HCT116 (cell line): ENCODE measurements at regions not wholly inside any gene's neighbourhood (a gene's known extent, or its start where the extent isn't known, plus 50 kb on each side); places are given as distances from the start of the nearest gene placed in this dataset.
A peak's percentile ranks its signal among the peaks of the same experiment; 100 is the strongest.

Source experiments
- ATF3 ChIP-seq: IDR thresholded peaks from 2 replicates; pipeline ENCODE4 v1.6.1; 2012
- CEBPB ChIP-seq: IDR thresholded peaks from 2 replicates; pipeline ENCODE4 v1.6.1; 2012; ENCODE audit warnings: low read depth
- CTCF ChIP-seq, 3 experiments: fragments of 200-600 bp in 1 of 3; sonication (generic) in 1 of 3; IDR thresholded peaks in 2 of 3; conservative IDR thresholded peaks in 1 of 3; 2 replicates each; pipeline ENCODE4 v1.5.1; 2012 to 2017; ENCODE audit warnings: low read depth in 2 of 3, low read length in 2 of 3, antibody characterized with exemption in 1 of 3, borderline replicate concordance in 1 of 3, control low read depth in 1 of 3, mild to moderate bottlenecking in 1 of 3, mixed read lengths in 1 of 3, mixed run types in 1 of 3, moderate library complexity in 1 of 3; ENCODE audit not compliant: insufficient read depth in 1 of 3
- ELF1 ChIP-seq: IDR thresholded peaks from 2 replicates; pipeline ENCODE4 v1.6.1; 2012; ENCODE audit warnings: low read depth, borderline replicate concordance
- EZH2phosphoT487 ChIP-seq: fragments of 200-600 bp; IDR thresholded peaks from 2 replicates; pipeline ENCODE4 v1.6.1; 2018; ENCODE audit warnings: antibody characterized with exemption, borderline replicate concordance
- MAX ChIP-seq: IDR thresholded peaks from 2 replicates; pipeline ENCODE4 v1.6.1; 2012
- POLR2A ChIP-seq: IDR thresholded peaks from 2 replicates; pipeline ENCODE4 v1.7.0; 2011; ENCODE audit warnings: borderline replicate concordance; ENCODE audit not compliant: insufficient read depth, insufficient read length; ENCODE audit errors: extremely low read depth
- POLR2AphosphoS5 ChIP-seq: IDR thresholded peaks from 2 replicates; pipeline ENCODE4 v1.6.1; 2011; ENCODE audit warnings: mild to moderate bottlenecking, low read depth, low read length, moderate library complexity
- RAD21 ChIP-seq: IDR thresholded peaks from 2 replicates; pipeline ENCODE4 v1.6.1; 2012; ENCODE audit warnings: low read depth, mild to moderate bottlenecking
- REST ChIP-seq: IDR thresholded peaks from 2 replicates; pipeline ENCODE4 v1.6.1; 2012; ENCODE audit warnings: low read depth
- SP1 ChIP-seq: IDR thresholded peaks from 2 replicates; pipeline ENCODE4 v1.6.1; 2012; ENCODE audit warnings: low read depth
- SRF ChIP-seq: IDR thresholded peaks from 2 replicates; pipeline ENCODE4 v1.6.1; 2012; ENCODE audit warnings: low read depth
- YY1 ChIP-seq: IDR thresholded peaks from 2 replicates; pipeline ENCODE4 v1.6.1; 2011; ENCODE audit warnings: low read length, low read depth, moderate library complexity, mild to moderate bottlenecking; ENCODE audit not compliant: insufficient replicate concordance; ENCODE audit errors: extremely low read depth
- ZBTB33 ChIP-seq: IDR thresholded peaks from 2 replicates; pipeline ENCODE4 v1.6.1; 2011; ENCODE audit warnings: mild to moderate bottlenecking, low read length, moderate library complexity; ENCODE audit not compliant: insufficient replicate concordance; ENCODE audit errors: extremely low read depth

- TF ChIP-seq POLR2A (no peak), RAD21 (peak; percentile 53), CTCF (IDR thresholded peaks at IDR 0.05 in 2 of 3, conservative IDR thresholded peaks at IDR 0.05 in 1 of 3; ENCODE audit: borderline replicate concordance in 1 of 3, insufficient read depth in 1 of 3, low read depth in 2 of 3, low read length in 2 of 3) (peak; percentile 11 to 44 (median 30); a peak in 4 of 6 replicates), SRF (no peak), POLR2AphosphoS5 (no peak), ATF3 (no peak), ZBTB33 (no peak), MAX (no peak), ELF1 (no peak), REST (no peak), SP1 (no peak), CEBPB (no peak), EZH2phosphoT487 (no peak), YY1 (no peak)
Measured at GRCh38 chr2:13046557-13047165, 329.9 kb downstream of the TRIB2 start.
